Calu3 (cell line): ENCODE measurements at regions not wholly inside any gene's neighbourhood (a gene's known extent, or its start where the extent isn't known, plus 50 kb on each side); places are given as distances from the start of the nearest gene placed in this dataset.

Experiments
- BruUV-seq: library from RNA; stranded (reverse); fragments of 400-500 nt; replicated peaks from 2 replicates; lab custom pipeline; 2021; lab: Mats Ljungman, UMichigan
- CTCF ChIA-PET: fragments of 300-600 bp; sonication (Branson Sonifier 250); formaldehyde crosslinking; loops from one replicate; lab custom pipeline; 2022; ENCODE audit warnings: antibody characterized with exemption; lab: Charles Lee
- DNase-seq: peaks from one replicate; pipeline ENCODE4 v3.0.0; 2022
- H3K27ac Mint-ChIP-seq: one replicate; pipeline ENCODE4 v1.8.0; 2022; ENCODE audit warnings: mixed read lengths; ENCODE audit not compliant: unreplicated experiment
- H3K27me3 Mint-ChIP-seq: one replicate; pipeline ENCODE4 v1.8.0; 2022; ENCODE audit warnings: mixed read lengths; ENCODE audit not compliant: unreplicated experiment
- H3K36me3 Mint-ChIP-seq: one replicate; pipeline ENCODE4 v1.8.0; 2022; ENCODE audit warnings: mild to moderate bottlenecking, moderate library complexity, mixed read lengths; ENCODE audit not compliant: insufficient read depth, unreplicated experiment
- H3K4me1 Mint-ChIP-seq: one replicate; pipeline ENCODE4 v1.8.0; 2022; ENCODE audit warnings: mild to moderate bottlenecking, low read depth, mixed read lengths; ENCODE audit not compliant: unreplicated experiment
- H3K4me3 Mint-ChIP-seq: one replicate; pipeline ENCODE4 v1.8.0; 2022; ENCODE audit warnings: mild to moderate bottlenecking, low read depth, moderate library complexity, mixed read lengths; ENCODE audit not compliant: unreplicated experiment
- H3K9me3 Mint-ChIP-seq: one replicate; pipeline ENCODE4 v1.8.0; 2022; ENCODE audit warnings: low read depth, mixed read lengths; ENCODE audit not compliant: unreplicated experiment
- CTCF ChIP-seq: fragments of 200-600 bp; IDR thresholded peaks from one replicate; pipeline ENCODE4 v1.8.0; 2022; ENCODE audit warnings: antibody characterized with exemption; ENCODE audit not compliant: unreplicated experiment
- intact Hi-C: fragments of 100-400 bp; cut with micrococcal nuclease; formaldehyde crosslinking; loops from one replicate; pipeline ENCODE4 v1.10.0; 2022; ENCODE audit not compliant: unreplicated experiment

DNA sequence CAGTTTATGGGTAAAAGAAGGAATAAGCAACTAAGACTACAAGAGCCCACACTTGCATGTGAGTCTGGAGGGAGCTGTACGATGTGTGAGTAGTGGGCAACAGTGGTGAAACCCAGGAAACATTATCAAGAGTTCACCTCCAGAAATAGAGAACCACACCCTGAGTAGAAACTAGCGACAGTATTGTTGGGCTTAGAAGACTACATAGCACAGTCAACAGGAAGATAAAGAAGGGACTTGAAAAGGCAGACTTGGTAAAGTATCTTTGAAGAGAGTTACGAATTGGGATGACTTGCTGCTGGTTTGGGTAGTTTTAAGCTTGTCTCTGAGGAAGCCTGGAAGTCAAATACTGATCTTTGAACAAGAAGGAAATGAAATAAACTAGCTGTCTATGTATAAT, 223.2 kb upstream of the GNAI1 start:
- H3K4me1 Mint-ChIP-seq = no peaks in the 10 kb centered on the region
- BruUV-seq = no TSS peak
- H3K4me3 Mint-ChIP-seq = no peak overlapping the region
- CTCF ChIA-PET = no interaction called here
- no peak overlapping the region for H3K27ac Mint-ChIP-seq
- intact Hi-C loops = no loop called here
- no peaks in the 10 kb centered on the region for H3K27me3 Mint-ChIP-seq
- no peak for DNase-seq
- no peak for TF ChIP-seq CTCF
- H3K9me3 Mint-ChIP-seq = no peaks in the 10 kb centered on the region
- H3K36me3 Mint-ChIP-seq = no peaks in the 10 kb centered on the region

DNA sequence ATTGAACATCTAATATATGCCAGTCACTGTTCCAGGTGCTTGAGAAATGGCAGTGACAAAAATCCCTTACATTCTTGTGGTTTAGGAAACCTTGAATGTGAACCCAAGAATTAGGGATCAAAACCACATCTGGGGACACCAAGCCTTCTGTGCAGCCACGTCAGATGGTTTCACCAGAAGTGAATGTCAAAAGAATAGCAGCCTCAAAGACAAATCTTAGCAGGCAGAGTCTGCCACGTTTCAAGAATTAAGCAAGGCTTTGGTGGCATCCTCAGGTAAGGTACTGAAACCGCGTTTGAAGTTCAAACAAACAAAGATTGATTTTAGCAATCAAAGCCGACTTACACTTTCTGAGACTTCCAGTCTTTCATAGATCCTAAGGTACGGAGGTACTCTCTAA, 225.5 kb upstream of the GNAI1 start:
- Mint-ChIP-seq H3K4me1 (no peaks in the 10 kb centered on the region), H3K27me3 (no peaks in the 10 kb centered on the region), H3K27ac (no peak overlapping the region), H3K4me3 (no peak overlapping the region), H3K9me3 (no peaks in the 10 kb centered on the region), H3K36me3 (no peaks in the 10 kb centered on the region)
- no peak for TF ChIP-seq CTCF
- BruUV-seq = no TSS peak
- intact Hi-C loops = no loop called here
- no peak for DNase-seq
- CTCF ChIA-PET = no interaction called here

DNA sequence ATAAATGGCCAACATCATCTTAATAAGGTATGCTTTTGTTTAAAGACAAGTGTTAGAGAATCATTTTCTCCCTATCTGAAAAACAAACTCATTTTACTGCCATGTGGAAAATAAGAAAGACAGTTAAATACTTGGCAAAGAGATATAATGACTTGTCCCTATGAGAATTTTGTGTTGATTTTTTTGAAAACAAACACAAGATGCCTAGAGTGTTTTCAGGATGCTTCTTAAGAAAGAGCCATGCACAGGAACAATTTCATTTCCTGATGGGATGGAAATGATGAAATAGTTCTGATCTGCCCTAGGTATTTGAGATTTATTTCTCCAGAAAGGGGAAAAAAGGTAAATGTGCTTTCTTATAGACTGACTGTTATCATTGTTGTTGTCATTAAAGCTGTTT, 237.5 kb upstream of the GNAI1 start:
- no peak overlapping the region for H3K27ac Mint-ChIP-seq
- intact Hi-C loops = no loop called here
- CTCF ChIA-PET = no interaction called here
- no peaks in the 10 kb centered on the region for H3K9me3 Mint-ChIP-seq
- H3K4me3 Mint-ChIP-seq = no peak overlapping the region
- no peaks in the 10 kb centered on the region for H3K36me3 Mint-ChIP-seq
- H3K27me3 Mint-ChIP-seq = no peaks in the 10 kb centered on the region
- peaks cover 9% of the 10 kb centered on the region for H3K4me1 Mint-ChIP-seq
- no TSS peak for BruUV-seq
- TF ChIP-seq CTCF = no peak
- no peak for DNase-seq

DNA sequence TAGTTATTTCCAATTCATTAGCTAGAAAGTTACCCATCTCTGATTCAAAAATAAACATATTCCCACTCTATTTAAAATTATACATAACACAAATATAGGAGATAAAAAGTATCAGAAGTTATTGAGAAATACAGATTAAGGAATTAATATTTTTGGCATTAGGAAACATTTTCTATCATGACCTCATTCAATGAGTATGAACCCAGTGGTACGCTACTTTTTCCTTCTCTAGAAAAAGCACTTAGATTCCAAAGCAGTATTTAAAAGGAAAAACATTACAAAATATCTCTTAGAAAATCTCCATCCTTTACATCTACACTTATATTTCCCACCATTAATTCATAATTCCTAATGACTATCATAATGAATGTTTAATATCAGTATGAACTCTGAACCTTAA, 240.6 kb upstream of the GNAI1 start:
- no peaks in the 10 kb centered on the region for H3K9me3 Mint-ChIP-seq
- H3K36me3 Mint-ChIP-seq = no peaks in the 10 kb centered on the region
- no peaks in the 10 kb centered on the region for H3K27me3 Mint-ChIP-seq
- no peak for DNase-seq
- CTCF ChIA-PET = no interaction called here
- peaks cover 9% of the 10 kb centered on the region for H3K4me1 Mint-ChIP-seq
- H3K4me3 Mint-ChIP-seq = no peak overlapping the region
- H3K27ac Mint-ChIP-seq = no peak overlapping the region
- intact Hi-C loops = no loop called here
- TF ChIP-seq CTCF = no peak
- BruUV-seq = no TSS peak
